K562 (cell line): ENCODE measurements at regions not wholly inside any gene's neighbourhood (a gene's known extent, or its start where the extent isn't known, plus 50 kb on each side); places are given as distances from the start of the nearest gene placed in this dataset.

Experiments used
- ATAC-seq: fragments of 200-7000 bp; cut with Tn5 transposase; 3 replicates; pipeline ENCODE4 v1.9.1; 2020; ENCODE audit warnings: moderate library complexity
- BruUV-seq: library from RNA; stranded (reverse); fragments of 400-500 nt; replicated peaks from 2 replicates; lab custom pipeline; 2021; lab: Mats Ljungman, UMichigan
- CTCF ChIA-PET: fragments of 300-600 bp; formaldehyde crosslinking; extraction: SDS; loops from one replicate; lab custom pipeline; 2021; ENCODE audit warnings: low intra/inter-chr PET ratio; lab: Yijun Ruan, JAX
- POLR2A ChIA-PET: fragments of 300-600, 350-650 bp; sonication (Branson Sonifier 250); formaldehyde crosslinking; extraction: SDS; loops from one replicate; lab custom pipeline; 2021; ENCODE audit warnings: antibody characterized with exemption, inconsistent platforms; lab: Yijun Ruan, JAX
- DNase-seq, 4 experiments: peaks; one replicate each; pipeline versions ENCODE4 v3.0.0 to v3.0.0-alpha.2; 2011 to 2018; ENCODE audit warnings: low spot score in 3 of 4, mixed read lengths in 3 of 4; ENCODE audit errors: extremely low read depth in 1 of 4
- FAIRE-seq: peaks from 2 replicates; lab custom pipeline; 2011; peaks lifted over from hg19 to GRCh38; lab: Jason Lieb, UNC
- H2AFZ ChIP-seq: 2 replicates; pipeline ENCODE4 v1.6.0; 2011; ENCODE audit warnings: low read depth, low read length, control low read depth, inconsistent platforms
- H3K27ac ChIP-seq: fragments of 200-600 bp; 3 replicates; pipeline ENCODE4 v1.8.0; 2011; ENCODE audit warnings: low read depth, mild to moderate bottlenecking, control low read depth, inconsistent platforms, low read length, moderate library complexity, mixed read lengths; ENCODE audit errors: extremely low read depth
- H3K27me3 ChIP-seq, 2 experiments: fragments of 300-600 bp in 1 of 2; 2 replicates in 1 of 2; 3 replicates in 1 of 2; pipeline versions ENCODE4 v1.6.0 to v1.8.0; 2011; ENCODE audit warnings: inconsistent platforms in 2 of 2, low read length in 2 of 2, mild to moderate bottlenecking in 1 of 2, mixed read lengths in 1 of 2, moderate library complexity in 1 of 2; ENCODE audit not compliant: control insufficient read depth in 2 of 2, insufficient read depth in 2 of 2
- H3K36me3 ChIP-seq: fragments of 300-600 bp; 3 replicates; pipeline ENCODE4 v1.8.0; 2011; ENCODE audit warnings: mild to moderate bottlenecking, low read length, inconsistent platforms; ENCODE audit not compliant: control insufficient read depth, insufficient read depth
- H3K4me1 ChIP-seq, 2 experiments: fragments of 200-600 bp in 1 of 2; replicated peaks in 1 of 2; 2 replicates in 1 of 2; 3 replicates in 1 of 2; pipeline versions ENCODE4 v1.5.1 to v1.8.0; 2011; ENCODE audit warnings: inconsistent platforms in 2 of 2, low read length in 2 of 2, mild to moderate bottlenecking in 1 of 2, mixed read lengths in 1 of 2, moderate library complexity in 1 of 2; ENCODE audit not compliant: control insufficient read depth in 2 of 2, insufficient read depth in 2 of 2
- H3K4me2 ChIP-seq: 2 replicates; pipeline ENCODE4 v1.6.1; 2011; ENCODE audit warnings: low read length, control low read depth, inconsistent platforms, mixed read lengths; ENCODE audit not compliant: insufficient read depth
- H3K4me3 ChIP-seq: fragments of 200-600 bp; sonication (generic), shearing (Covaris generic); 2 replicates; pipeline ENCODE4 v1.5.1; 2016; ENCODE audit warnings: control low read depth, inconsistent platforms
- H3K79me2 ChIP-seq: fragments of 200-600 bp; 3 replicates; pipeline ENCODE4 v1.8.0; 2011; ENCODE audit warnings: low read length, inconsistent platforms; ENCODE audit not compliant: control insufficient read depth, insufficient read depth
- H3K9ac ChIP-seq, 2 experiments: 2 replicates each; pipeline versions ENCODE4 v1.6.0 to v1.6.1; 2011; ENCODE audit warnings: low read depth in 2 of 2, low read length in 2 of 2, control low read depth in 1 of 2, inconsistent platforms in 1 of 2, mild to moderate bottlenecking in 1 of 2, mixed read lengths in 1 of 2; ENCODE audit not compliant: insufficient read depth in 1 of 2
- H3K9me1 ChIP-seq: one replicate; pipeline ENCODE4 v1.6.0; 2011; ENCODE audit warnings: inconsistent platforms, mild to moderate bottlenecking, low read length, moderate library complexity; ENCODE audit not compliant: control insufficient read depth, insufficient read depth
- H3K9me3 ChIP-seq: replicated peaks from 2 replicates; pipeline ENCODE4 v1.5.1; 2011; ENCODE audit warnings: low read depth, low read length, inconsistent platforms; ENCODE audit not compliant: control insufficient read depth, insufficient read depth
- H4K20me1 ChIP-seq: replicated peaks from 2 replicates; pipeline ENCODE4 v1.6.1; 2011; ENCODE audit warnings: low read length, inconsistent platforms, mixed read lengths; ENCODE audit not compliant: control insufficient read depth, insufficient read depth
- ATF3 ChIP-seq, 2 experiments: fragments of 450-650 bp in 1 of 2; sonication (generic) in 1 of 2; formaldehyde crosslinking in 1 of 2; IDR thresholded peaks in 1 of 2; conservative IDR thresholded peaks in 1 of 2; 2 replicates each; pipeline versions ENCODE4 v1.6.1 to v1.8.1; 2016 to 2023; ENCODE audit warnings: mild to moderate bottlenecking in 2 of 2, moderate library complexity in 2 of 2, inconsistent platforms in 1 of 2, missing genetic modification reagents in 1 of 2
- BMI1 ChIP-seq: fragments of 150-350 bp; IDR thresholded peaks from 2 replicates; pipeline ENCODE4 v1.6.1; 2014; ENCODE audit warnings: low read length
- CCNT2 ChIP-seq: IDR thresholded peaks from 2 replicates; pipeline ENCODE4 v1.6.1; 2011; ENCODE audit warnings: borderline replicate concordance, low read depth, mild to moderate bottlenecking, moderate library complexity, mixed read lengths, low read length; ENCODE audit not compliant: insufficient read length; ENCODE audit errors: extremely low read depth
- CTCFL ChIP-seq: IDR thresholded peaks from 2 replicates; pipeline ENCODE4 v1.6.1; 2011; ENCODE audit warnings: borderline replicate concordance, low read depth, mild to moderate bottlenecking, moderate library complexity, low read length; ENCODE audit not compliant: insufficient read depth, poor library complexity, severe bottlenecking
- IFI16 ChIP-seq: fragments of 250-450 bp; sonication (Bioruptor Pico); IDR thresholded peaks from 2 replicates; pipeline ENCODE4 v2.1.2; 2022; ENCODE audit warnings: mild to moderate bottlenecking, inconsistent platforms
- JUNB ChIP-seq: fragments of 450-650 bp; formaldehyde crosslinking; conservative IDR thresholded peaks from 2 replicates; pipeline ENCODE4 v1.4.0; 2020; ENCODE audit warnings: mild to moderate bottlenecking
- MECOM ChIP-seq: fragments of 250-450 bp; sonication (Bioruptor Pico); IDR thresholded peaks from 2 replicates; pipeline ENCODE4 v1.8.0; 2022; ENCODE audit warnings: inconsistent platforms
- MTA3 ChIP-seq: fragments of 450-650 bp; formaldehyde crosslinking; IDR thresholded peaks from 2 replicates; pipeline ENCODE4 v1.6.1; 2017; ENCODE audit warnings: mild to moderate bottlenecking, borderline replicate concordance
- NFRKB ChIP-seq: fragments of 450-650 bp; IDR thresholded peaks from 2 replicates; pipeline ENCODE4 v1.6.1; 2016; ENCODE audit warnings: low read depth
- PCBP1 ChIP-seq: fragments of 200-400 bp; formaldehyde crosslinking; IDR thresholded peaks from 2 replicates; pipeline ENCODE4 v1.6.1; 2018; ENCODE audit warnings: mild to moderate bottlenecking, low read depth, low read length; ENCODE audit not compliant: poor library complexity, severe bottlenecking
- TCF15 ChIP-seq: fragments of 250-450 bp; sonication (Bioruptor Pico); IDR thresholded peaks from 2 replicates; pipeline ENCODE4 v1.8.0; 2022; ENCODE audit warnings: moderate library complexity, mild to moderate bottlenecking, inconsistent platforms
- ZBTB26 ChIP-seq: fragments of 450-650 bp; formaldehyde crosslinking; IDR thresholded peaks from 2 replicates; pipeline ENCODE4 v1.4.0; 2022; ENCODE audit warnings: missing genetic modification characterization
- ZEB2 ChIP-seq: fragments of 450-650 bp; IDR thresholded peaks from 2 replicates; pipeline ENCODE4 v1.6.1; 2016
- ZNF165 ChIP-seq: fragments of 250-450 bp; sonication (Bioruptor Pico); IDR thresholded peaks from 2 replicates; pipeline ENCODE4 v1.4.0; 2020; ENCODE audit warnings: borderline replicate concordance
- ZNF24 ChIP-seq: fragments of 450-650 bp; IDR thresholded peaks from 2 replicates; pipeline ENCODE4 v1.6.1; 2016
- WGBS: fragments of 100-300 bp; shearing (Covaris generic); methylation state at CpG from one replicate; pipeline ENCODE4 v1.1.6; 2016; ENCODE audit warnings: low coverage, mixed read lengths; ENCODE audit not compliant: insufficient coverage; ENCODE audit errors: missing lambda C conversion rate; 5-methylcytosine and 5-hydroxymethylcytosine counted together
- in situ Hi-C: fragments of 300-500 bp; cut with MboI; formaldehyde crosslinking; loops from 4 replicates; pipeline ENCODE4 v1.15.0; 2018; ENCODE audit warnings: inconsistent platforms, mixed read lengths
- intact Hi-C: fragments of 100-400 bp; cut with micrococcal nuclease; formaldehyde crosslinking; loops from 2 replicates; pipeline ENCODE4 v1.14.2; 2022

GRCh38 chr4:176470671-176471070 is 150.9 kb downstream of the SPCS3 start:
- Histone ChIP-seq H3K9me1 (no peaks in the 10 kb centered on the region), H3K27ac (no peak overlapping the region), H4K20me1 (no peaks in the 10 kb centered on the region), H3K36me3 (no peaks in the 10 kb centered on the region), H2AFZ (no peak overlapping the region), H3K9ac (no peak overlapping the region), H3K4me2 (no peak overlapping the region)
- ATAC-seq: no peak
- WGBS: 0% methylated on average over 4 of the region's 4 CpGs
- CTCF ChIA-PET: no interaction called here
- TF ChIP-seq CTCFL (no peak), ZEB2 (no peak), ZNF24 (no peak), IFI16 (CRISPR knock-in tag) (no peak), BMI1 (no peak), JUNB (CRISPR knock-in tag) (no peak), MECOM (CRISPR knock-in tag) (no peak), PCBP1 (no peak), CCNT2 (no peak), NFRKB (no peak), ZBTB26 (no peak), MTA3 (no peak), ATF3 (IDR thresholded peaks at IDR 0.05) (no peak), ATF3 (CRISPR knock-in tag; conservative IDR thresholded peaks at IDR 0.05) (no peak), ZNF165 (CRISPR knock-in tag) (no peak), TCF15 (CRISPR knock-in tag) (no peak)
- TF ChIP-seq, all 486 proteins: peak for 0
- in situ Hi-C loops (no loop called here), intact Hi-C loops (no loop called here)
- H3K9me3 ChIP-seq: no peaks in the 10 kb centered on the region
- no peak overlapping the region for H3K4me3 ChIP-seq
- FAIRE-seq (no peak), DNase-seq (no peak)
- no peaks in the 10 kb centered on the region for H3K79me2 ChIP-seq
- POLR2A ChIA-PET: no interaction called here
- BruUV-seq: no TSS peak
- no peaks in the 10 kb centered on the region for H3K4me1 ChIP-seq
- H3K27me3 ChIP-seq: no peaks in the 10 kb centered on the region
